ENCODE measurements at regions not wholly inside any gene's neighbourhood (a gene's known extent, or its start where the extent isn't known, plus 50 kb on each side); places are given as distances from the start of the nearest gene placed in this dataset.

GRCh38 chr5:121797681-121798518, 53.8 kb upstream of the FTMT start:
- no peaks in the 10 kb centered on the region for H3K9me3 ChIP-seq (ENCODE audit: control insufficient read depth in 1 of 2, low read length in 2 of 2)
- no peaks in the 10 kb centered on the region for H3K36me3 ChIP-seq (ENCODE audit: control insufficient read depth in 1 of 2, insufficient read depth in 2 of 2, low read length in 2 of 2)
- H3K4me1 ChIP-seq (ENCODE audit: control insufficient read depth in 1 of 2, insufficient read depth in 2 of 2, low read length in 2 of 2) = no peaks in the 10 kb centered on the region
- no peak overlapping the region for H3K4me3 ChIP-seq (ENCODE audit: low read depth in 1 of 2, low read length in 2 of 2)
- H3K27ac ChIP-seq (ENCODE audit: low read length) = no peak overlapping the region
- H3K27me3 ChIP-seq (ENCODE audit: low read depth, low read length) = no peaks in the 10 kb centered on the region
